Thoracic aorta (tissue), 2 donors: ENCODE measurements at regions not wholly inside any gene's neighbourhood (a gene's known extent, or its start where the extent isn't known, plus 50 kb on each side); places are given as distances from the start of the nearest gene placed in this dataset.

Source experiments
- ATAC-seq: fragments of 150-250 bp; one replicate; pipeline ENCODE4 v1.8.0; 2017; ENCODE audit warnings: low read depth; ENCODE audit not compliant: insufficient number of reproducible peaks, low FRiP score
- DNase-seq: peaks from one replicate; pipeline ENCODE4 v3.0.0-alpha.2; 2020; ENCODE audit warnings: low spot score
- H3K27ac ChIP-seq, 2 donors: fragments of 200-600 bp; sonication (generic); 1 replicate in 1 of 2; 2 replicates in 1 of 2; pipeline ENCODE4 v1.5.1; 2016; ENCODE audit warnings: mild to moderate bottlenecking in 2 of 2, moderate library complexity in 2 of 2
- H3K27me3 ChIP-seq: fragments of 200-600 bp; sonication (generic); replicated peaks from 2 replicates; pipeline ENCODE4 v1.6.0; 2016; ENCODE audit warnings: mild to moderate bottlenecking; ENCODE audit not compliant: insufficient read depth
- H3K36me3 ChIP-seq: fragments of 200-600 bp; sonication (generic); one replicate; pipeline ENCODE4 v1.5.1; 2016
- H3K4me1 ChIP-seq, 2 donors: fragments of 200-600 bp; sonication (generic); 1 replicate in 1 of 2; 2 replicates in 1 of 2; pipeline versions ENCODE4 v1.5.1 to v1.6.0; 2016; ENCODE audit warnings: low read depth in 2 of 2, mild to moderate bottlenecking in 1 of 2; ENCODE audit not compliant: control insufficient read depth in 1 of 2
- H3K4me3 ChIP-seq: fragments of 200-600 bp; sonication (generic); 2 replicates; pipeline ENCODE4 v1.5.1; 2016; ENCODE audit warnings: mild to moderate bottlenecking
- H3K9me3 ChIP-seq: fragments of 200-600 bp; sonication (generic); 2 replicates; pipeline ENCODE4 v1.5.1; 2016
- TF ChIP-seq, protein P1 (sequence below): fragments of 200-600 bp; sonication (generic); IDR thresholded peaks from one replicate; pipeline ENCODE4 v1.5.1; 2019; ENCODE audit warnings: antibody characterized with exemption

DNA sequence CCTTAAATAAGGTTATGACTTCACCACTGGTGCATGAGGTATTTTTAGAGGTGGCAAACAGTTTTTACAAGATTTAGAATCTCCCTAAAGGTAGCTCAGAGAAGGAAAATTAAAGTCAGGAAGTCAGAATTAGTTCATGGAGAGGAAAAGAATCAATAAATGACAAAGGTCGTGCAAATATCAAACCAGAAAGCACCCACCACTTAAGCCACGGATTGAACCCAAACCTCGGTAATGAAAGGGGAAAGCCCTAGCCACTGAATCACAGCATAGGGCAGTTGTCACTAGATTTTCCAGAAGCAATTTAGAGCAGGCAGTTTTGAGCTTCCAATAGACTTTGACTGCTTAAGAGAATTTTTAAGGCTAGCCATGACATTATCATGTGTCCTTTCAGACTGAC is 1590.4 kb downstream of the SLITRK1 start:
- no peak for DNase-seq
- no peak overlapping the region for H3K27ac ChIP-seq
- no peaks in the 10 kb centered on the region for H3K36me3 ChIP-seq
- ATAC-seq = no peak
- no peak overlapping the region for H3K4me3 ChIP-seq
- H3K4me1 ChIP-seq = no peaks in the 10 kb centered on the region
- TF ChIP-seq, protein P1, sequence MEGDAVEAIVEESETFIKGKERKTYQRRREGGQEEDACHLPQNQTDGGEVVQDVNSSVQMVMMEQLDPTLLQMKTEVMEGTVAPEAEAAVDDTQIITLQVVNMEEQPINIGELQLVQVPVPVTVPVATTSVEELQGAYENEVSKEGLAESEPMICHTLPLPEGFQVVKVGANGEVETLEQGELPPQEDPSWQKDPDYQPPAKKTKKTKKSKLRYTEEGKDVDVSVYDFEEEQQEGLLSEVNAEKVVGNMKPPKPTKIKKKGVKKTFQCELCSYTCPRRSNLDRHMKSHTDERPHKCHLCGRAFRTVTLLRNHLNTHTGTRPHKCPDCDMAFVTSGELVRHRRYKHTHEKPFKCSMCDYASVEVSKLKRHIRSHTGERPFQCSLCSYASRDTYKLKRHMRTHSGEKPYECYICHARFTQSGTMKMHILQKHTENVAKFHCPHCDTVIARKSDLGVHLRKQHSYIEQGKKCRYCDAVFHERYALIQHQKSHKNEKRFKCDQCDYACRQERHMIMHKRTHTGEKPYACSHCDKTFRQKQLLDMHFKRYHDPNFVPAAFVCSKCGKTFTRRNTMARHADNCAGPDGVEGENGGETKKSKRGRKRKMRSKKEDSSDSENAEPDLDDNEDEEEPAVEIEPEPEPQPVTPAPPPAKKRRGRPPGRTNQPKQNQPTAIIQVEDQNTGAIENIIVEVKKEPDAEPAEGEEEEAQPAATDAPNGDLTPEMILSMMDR = no peak
- H3K27me3 ChIP-seq = no peaks in the 10 kb centered on the region
- no peaks in the 10 kb centered on the region for H3K9me3 ChIP-seq

DNA sequence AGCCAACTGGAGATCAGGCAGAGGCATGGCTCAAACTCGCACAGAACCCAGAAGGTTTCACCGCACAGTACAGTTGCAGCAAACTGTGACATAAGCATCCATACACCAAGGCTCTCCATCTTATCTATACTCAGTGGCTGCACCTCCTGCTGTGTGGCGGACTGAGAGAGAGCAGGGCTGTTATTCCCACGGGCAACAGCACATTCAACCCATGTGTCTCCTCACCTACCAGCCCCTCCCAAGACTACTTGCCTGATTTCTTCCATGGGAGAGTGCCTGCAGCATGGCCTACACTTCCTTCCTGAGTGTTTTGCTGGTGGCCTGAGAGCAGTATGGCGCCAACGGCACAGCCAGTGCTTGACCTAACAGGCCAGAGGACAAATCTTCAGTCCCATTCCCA is 1606.6 kb downstream of the SLITRK1 start:
- Histone ChIP-seq H3K27me3 (no peaks in the 10 kb centered on the region), H3K9me3 (no peaks in the 10 kb centered on the region), H3K36me3 (no peaks in the 10 kb centered on the region), H3K4me3 (no peak overlapping the region), H3K27ac (no peak overlapping the region), H3K4me1 (no peaks in the 10 kb centered on the region)
- DNase-seq (no peak), ATAC-seq (no peak)
- TF ChIP-seq, protein P1 = no peak

DNA sequence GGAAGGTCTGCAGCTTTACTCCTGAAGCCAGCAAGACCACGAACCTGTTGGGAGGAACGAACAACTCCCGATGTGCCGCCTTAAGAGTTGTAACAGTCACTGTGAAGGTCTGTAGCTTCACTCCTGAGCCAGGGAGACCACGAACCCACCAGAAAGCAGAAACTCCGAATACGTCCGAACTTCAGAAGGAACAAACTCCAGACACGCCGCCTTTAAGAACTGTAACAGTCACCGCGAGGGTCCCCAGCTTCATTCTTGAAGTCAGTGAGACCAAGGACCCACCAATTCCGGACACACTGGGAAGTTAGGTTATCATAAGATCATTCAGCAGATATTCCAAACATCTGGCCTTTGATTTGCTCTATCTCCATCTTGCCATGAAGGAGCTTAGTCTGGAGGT is 1623.0 kb downstream of the SLITRK1 start:
- no peak overlapping the region for H3K27ac ChIP-seq
- no peaks in the 10 kb centered on the region for H3K9me3 ChIP-seq
- H3K4me1 ChIP-seq = no peaks in the 10 kb centered on the region
- ATAC-seq (no peak), DNase-seq (no peak)
- no peak overlapping the region for H3K4me3 ChIP-seq
- H3K27me3 ChIP-seq = no peaks in the 10 kb centered on the region
- TF ChIP-seq, protein P1 = no peak
- H3K36me3 ChIP-seq = no peaks in the 10 kb centered on the region

DNA sequence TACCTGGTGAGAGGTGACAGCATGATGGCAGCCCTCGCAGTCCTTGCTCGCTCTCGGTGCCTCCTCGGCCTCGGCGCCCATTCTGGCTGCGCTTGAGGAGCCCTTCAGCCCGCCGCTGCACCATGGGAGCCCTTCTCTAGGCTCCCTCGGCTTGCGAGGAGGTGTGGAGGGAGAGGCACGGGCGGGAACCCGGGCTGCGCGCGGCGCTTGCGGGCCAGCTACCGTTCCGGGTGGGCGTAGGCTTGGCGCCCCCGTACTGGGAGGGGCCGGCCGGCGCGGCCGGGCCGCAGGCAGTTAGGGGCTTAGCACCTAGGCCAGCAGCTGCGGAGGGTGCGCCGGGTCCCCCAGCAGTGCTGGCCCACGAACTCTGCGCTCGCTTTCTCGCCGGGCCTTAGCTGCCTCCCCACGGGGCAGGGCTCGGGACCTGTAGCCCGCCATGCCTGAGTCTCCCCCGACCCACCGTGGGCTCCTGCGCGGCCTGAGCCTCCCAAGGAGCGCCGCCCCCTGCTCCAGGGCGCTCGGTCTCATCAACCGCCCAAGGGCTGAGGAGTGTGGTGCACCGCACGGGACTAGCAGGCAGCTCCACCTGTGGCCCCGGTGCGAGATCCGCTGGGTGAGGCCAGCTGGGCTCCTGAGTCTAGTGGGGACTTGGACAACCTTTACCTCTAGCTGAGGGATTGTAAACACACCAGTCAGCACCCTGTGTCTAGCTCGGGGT is 1624.3 kb downstream of the SLITRK1 start:
- H3K9me3 ChIP-seq = no peaks in the 10 kb centered on the region
- no peaks in the 10 kb centered on the region for H3K36me3 ChIP-seq
- no peaks in the 10 kb centered on the region for H3K4me1 ChIP-seq
- H3K4me3 ChIP-seq = no peak overlapping the region
- H3K27me3 ChIP-seq = no peaks in the 10 kb centered on the region
- DNase-seq = no peak
- no peak for ATAC-seq
- H3K27ac ChIP-seq = no peak overlapping the region
- TF ChIP-seq, protein P1 = no peak

DNA sequence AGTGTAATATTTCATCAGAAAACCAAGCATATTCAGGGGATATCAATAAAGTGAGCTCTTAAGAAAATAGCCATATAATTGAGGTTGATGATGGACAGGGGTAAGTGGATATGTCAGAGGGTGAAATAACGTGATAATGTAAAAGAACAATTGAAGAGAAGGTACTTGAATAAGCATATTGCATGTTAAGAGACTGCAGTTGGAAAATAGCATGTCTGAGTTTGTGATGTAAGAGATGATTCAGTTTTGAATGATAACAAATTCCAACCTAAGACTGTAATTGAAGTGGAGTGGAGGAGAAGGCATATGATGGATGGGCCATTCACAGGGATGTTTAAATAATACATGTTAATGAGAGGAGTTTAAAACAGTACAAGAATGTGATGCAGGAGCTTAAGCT is 1633.5 kb downstream of the SLITRK1 start:
- no peak for DNase-seq
- no peaks in the 10 kb centered on the region for H3K9me3 ChIP-seq
- H3K36me3 ChIP-seq = no peaks in the 10 kb centered on the region
- no peaks in the 10 kb centered on the region for H3K27me3 ChIP-seq
- no peaks in the 10 kb centered on the region for H3K4me1 ChIP-seq
- no peak overlapping the region for H3K27ac ChIP-seq
- no peak overlapping the region for H3K4me3 ChIP-seq
- TF ChIP-seq, protein P1 = no peak
- ATAC-seq = no peak
